Heart left ventricle (tissue), 16 donors: ENCODE measurements at regions not wholly inside any gene's neighbourhood (a gene's known extent, or its start where the extent isn't known, plus 50 kb on each side); places are given as distances from the start of the nearest gene placed in this dataset.

Experiments
- ATAC-seq, 4 donors: fragments of 200-7000 bp; cut with Tn5 transposase; one replicate each; pipeline ENCODE4 v1.9.1; 2020 to 2022; ENCODE audit warnings: moderate library complexity in 4 of 4, mild to moderate bottlenecking in 3 of 4, moderate number of reproducible peaks in 1 of 4
- DNase-seq, 5 donors: peaks; one replicate each; pipeline ENCODE4 v3.0.0-alpha.2; 2020
- H3K27ac ChIP-seq, 12 donors: fragments of 200-600 bp; sonication (generic) in 4 of 12; one replicate each; pipeline versions ENCODE4 v1.5.0 to v1.8.0; 2016 to 2022; ENCODE audit warnings: mild to moderate bottlenecking in 2 of 12
- H3K27me3 ChIP-seq, 9 donors: fragments of 200-600 bp; sonication (generic) in 2 of 9; one replicate each; pipeline versions ENCODE4 v1.5.1 to v1.8.0; 2016 to 2022; ENCODE audit warnings: mild to moderate bottlenecking in 3 of 9
- H3K36me3 ChIP-seq, 9 donors: fragments of 200-600 bp; sonication (generic) in 2 of 9; one replicate each; pipeline versions ENCODE4 v1.5.0 to v1.8.0; 2018 to 2022; ENCODE audit warnings: mild to moderate bottlenecking in 2 of 9
- H3K4me1 ChIP-seq, 12 donors: fragments of 200-600 bp; sonication (generic) in 4 of 12; one replicate each; pipeline versions ENCODE4 v1.5.0 to v1.8.0; 2016 to 2022; ENCODE audit warnings: mild to moderate bottlenecking in 3 of 12
- H3K4me3 ChIP-seq, 12 donors: fragments of 200-600 bp; sonication (generic) in 4 of 12; one replicate each; pipeline versions ENCODE4 v1.5.0 to v1.8.0; 2017 to 2022; ENCODE audit warnings: mild to moderate bottlenecking in 9 of 12, moderate library complexity in 4 of 12
- H3K9me3 ChIP-seq, 12 donors: fragments of 200-600 bp; sonication (generic) in 4 of 12; one replicate each; pipeline versions ENCODE4 v1.5.0 to v1.8.0; 2016 to 2022; ENCODE audit warnings: mild to moderate bottlenecking in 1 of 12
- POLR2A ChIP-seq, 2 donors: fragments of 450-650 bp; IDR thresholded peaks; one replicate each; pipeline ENCODE4 v1.6.1; 2017; ENCODE audit warnings: antibody characterized with exemption in 2 of 2, mild to moderate bottlenecking in 2 of 2, moderate library complexity in 2 of 2
- WGBS, 4 donors: extraction: QIAGEN DNeasy Blood & Tissue Kit in 2 of 4; methylation state at CpG; one replicate each; pipeline versions ENCODE4 v1.1.5 to v1.1.7; 2013 to 2018; 5-methylcytosine and 5-hydroxymethylcytosine counted together
- intact Hi-C, 10 donors: fragments of 100-400 bp; cut with DNase I; formaldehyde crosslinking; loops; one replicate each; pipeline versions ENCODE4 v1.11.1 to v1.14.2; 2022
- TF ChIP-seq, protein P1 (sequence below), 12 donors: fragments of 200-600 bp; sonication (generic) in 4 of 12; IDR thresholded peaks; one replicate each; pipeline versions ENCODE4 v1.5.0 to v1.8.0; 2018 to 2022; ENCODE audit warnings: antibody characterized with exemption in 12 of 12, mild to moderate bottlenecking in 5 of 12
- donor health status: ischemic (EF 13 %, LVEDD 7.1; RV severe dilation, severe dysfunction).
- donor health status: healthy with polysubstance abuse.
- donor health status: DM: no; HTN: yes; CAD: no.
- donor health status: DM: no; HTN: no; CAD: no.
- donor health status: ischemic (EF 25% LVEDD 6.9; RV normal size, moderate dysfunction).
- donor health status: ischemic (EF 25% LVEDD 5.7; RV mildly dilated, moderate dysfunction).
- donor health status: healthy.
- donor health status: DM: yes; HTN: yes; CAD: no.
- donor health status: ischemic (EF 35%, LVEDD 5.7; RV mildly dilated, moderate dysfunction).
- donor health status: nonischemic (EF 11% LVEDD 7.7; RV severe dilation, severe dysfunction).
- donor health status: DM: yes; HTN: yes; CAD: no.
- donor health status: PGD.
- donor health status: ischemic (EF 29% LVEDD 5.4; RV normal size, mild dysfunction).
- donor health status: nonischemic (EF 23%, LVEDD 6.1; RV moderate dilation, normal function).

DNA sequence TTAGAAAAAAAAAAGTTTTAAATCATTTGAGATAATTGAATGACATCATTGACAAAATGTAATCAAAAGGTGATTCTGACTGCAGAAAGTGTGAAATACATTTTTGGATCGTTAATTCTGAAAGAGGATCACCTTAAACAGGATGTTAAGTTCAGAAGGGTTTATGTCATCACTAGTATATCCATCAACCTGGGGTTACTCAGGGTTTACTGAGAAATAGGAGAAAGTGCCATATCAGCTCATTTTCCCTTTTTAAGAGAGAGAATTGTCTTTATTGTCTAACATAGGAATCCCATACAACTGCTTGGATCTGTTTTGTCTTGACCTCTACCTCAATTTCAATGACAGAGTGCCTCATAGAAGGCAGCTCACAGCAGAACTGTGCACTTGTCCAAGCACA is 466.1 kb upstream of the LINC00305 start:
- intact Hi-C loops: no loop called here
- no peaks in the 10 kb centered on the region for H3K27me3 ChIP-seq
- 56 to 60% (median 58%) methylated on average over 1 of the region's 1 CpG for WGBS, 4 donors
- no peak for DNase-seq
- no peaks in the 10 kb centered on the region for H3K36me3 ChIP-seq
- no peak for ATAC-seq
- H3K9me3 ChIP-seq: no peaks in the 10 kb centered on the region
- no peak overlapping the region for H3K27ac ChIP-seq
- TF ChIP-seq, protein P1, sequence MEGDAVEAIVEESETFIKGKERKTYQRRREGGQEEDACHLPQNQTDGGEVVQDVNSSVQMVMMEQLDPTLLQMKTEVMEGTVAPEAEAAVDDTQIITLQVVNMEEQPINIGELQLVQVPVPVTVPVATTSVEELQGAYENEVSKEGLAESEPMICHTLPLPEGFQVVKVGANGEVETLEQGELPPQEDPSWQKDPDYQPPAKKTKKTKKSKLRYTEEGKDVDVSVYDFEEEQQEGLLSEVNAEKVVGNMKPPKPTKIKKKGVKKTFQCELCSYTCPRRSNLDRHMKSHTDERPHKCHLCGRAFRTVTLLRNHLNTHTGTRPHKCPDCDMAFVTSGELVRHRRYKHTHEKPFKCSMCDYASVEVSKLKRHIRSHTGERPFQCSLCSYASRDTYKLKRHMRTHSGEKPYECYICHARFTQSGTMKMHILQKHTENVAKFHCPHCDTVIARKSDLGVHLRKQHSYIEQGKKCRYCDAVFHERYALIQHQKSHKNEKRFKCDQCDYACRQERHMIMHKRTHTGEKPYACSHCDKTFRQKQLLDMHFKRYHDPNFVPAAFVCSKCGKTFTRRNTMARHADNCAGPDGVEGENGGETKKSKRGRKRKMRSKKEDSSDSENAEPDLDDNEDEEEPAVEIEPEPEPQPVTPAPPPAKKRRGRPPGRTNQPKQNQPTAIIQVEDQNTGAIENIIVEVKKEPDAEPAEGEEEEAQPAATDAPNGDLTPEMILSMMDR (IDR thresholded peaks at IDR 0.05): no peak
- TF ChIP-seq POLR2A (IDR thresholded peaks at IDR 0.05): no peak
- no peaks in the 10 kb centered on the region for H3K4me1 ChIP-seq
- no peak overlapping the region for H3K4me3 ChIP-seq

DNA sequence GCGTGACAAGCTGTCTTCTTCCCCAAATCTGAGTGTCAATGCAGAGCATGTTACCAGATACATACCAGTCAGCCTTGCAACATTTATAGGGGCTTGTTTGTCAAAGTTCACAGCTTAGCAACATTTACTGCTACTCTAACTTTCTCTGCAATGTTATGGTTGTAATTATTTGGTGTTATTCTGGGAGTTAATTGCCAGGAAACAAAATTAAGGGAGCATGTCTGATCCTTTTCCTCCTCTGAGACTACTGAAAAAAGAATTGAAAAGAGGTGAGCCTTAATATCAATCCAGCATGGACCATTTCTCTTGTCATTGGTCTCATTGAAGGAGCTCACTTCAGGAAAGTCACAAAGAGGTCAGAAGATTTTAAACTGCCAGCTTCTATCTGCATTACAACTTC is 465.6 kb upstream of the LINC00305 start:
- Histone ChIP-seq H3K27me3 (no peaks in the 10 kb centered on the region), H3K9me3 (no peaks in the 10 kb centered on the region), H3K4me3 (no peak overlapping the region), H3K36me3 (no peaks in the 10 kb centered on the region), H3K4me1 (no peaks in the 10 kb centered on the region), H3K27ac (no peak overlapping the region)
- TF ChIP-seq, protein P1 (IDR thresholded peaks at IDR 0.05): no peak
- TF ChIP-seq POLR2A (IDR thresholded peaks at IDR 0.05): no peak
- no peak for ATAC-seq
- WGBS, 4 donors: 81 to 86% (median 83%) methylated on average over 1 of the region's 1 CpG
- DNase-seq: no peak
- intact Hi-C loops: no loop called here

DNA sequence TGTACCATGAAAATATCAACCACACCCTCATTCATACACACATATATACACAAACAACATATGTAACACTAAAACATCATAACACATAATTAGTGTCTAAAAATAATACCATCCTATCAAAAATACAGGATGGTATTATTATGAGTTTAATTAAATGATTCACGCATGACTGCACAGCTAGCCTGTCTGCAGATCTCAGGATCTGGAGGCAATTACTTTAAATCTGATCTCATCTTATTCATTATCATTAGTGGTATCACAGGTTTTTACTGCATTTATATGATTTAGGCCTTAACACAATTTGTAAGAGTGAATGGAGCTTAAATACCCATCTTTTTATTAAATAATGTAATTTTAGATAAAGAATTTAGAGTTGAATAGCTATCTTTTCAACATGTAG is 443.4 kb upstream of the LINC00305 start:
- intact Hi-C loops: no loop called here
- Histone ChIP-seq H3K4me1 (no peaks in the 10 kb centered on the region), H3K9me3 (no peaks in the 10 kb centered on the region), H3K27me3 (no peaks in the 10 kb centered on the region), H3K36me3 (no peaks in the 10 kb centered on the region), H3K27ac (no peak overlapping the region), H3K4me3 (no peak overlapping the region)
- WGBS, 4 donors: 92 to 100% (median 95%) methylated on average over 1 of the region's 1 CpG
- DNase-seq (no peak), ATAC-seq (no peak)
- TF ChIP-seq POLR2A (IDR thresholded peaks at IDR 0.05): no peak
- TF ChIP-seq, protein P1 (IDR thresholded peaks at IDR 0.05): no peak

DNA sequence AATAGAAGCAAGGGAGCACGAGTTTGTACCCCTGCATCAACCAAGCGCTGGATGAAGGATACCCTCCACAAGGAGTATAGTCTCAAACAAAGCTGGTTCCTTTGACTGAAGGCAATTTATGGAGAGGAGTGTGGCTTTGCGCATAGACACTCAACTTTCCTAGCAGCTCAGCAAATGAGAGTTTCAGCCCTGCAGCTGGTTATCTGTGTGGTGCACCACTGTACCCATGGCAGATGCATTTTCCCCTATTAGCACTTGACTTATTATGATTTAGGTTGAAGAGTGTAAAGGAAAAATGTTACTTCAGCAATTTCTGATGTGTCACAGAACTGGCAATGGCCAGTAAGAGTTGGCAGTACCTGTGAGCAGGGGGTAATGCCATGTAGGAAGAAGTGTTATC is 440.1 kb upstream of the LINC00305 start:
- intact Hi-C loops: no loop called here
- 65 to 85% (median 75%) methylated on average over 3 of the region's 3 CpGs for WGBS, 4 donors
- no peaks in the 10 kb centered on the region for H3K9me3 ChIP-seq
- H3K27ac ChIP-seq: no peak overlapping the region
- no peak for TF ChIP-seq POLR2A (IDR thresholded peaks at IDR 0.05)
- TF ChIP-seq, protein P1 (IDR thresholded peaks at IDR 0.05): no peak
- H3K36me3 ChIP-seq: no peaks in the 10 kb centered on the region
- no peak for DNase-seq
- no peaks in the 10 kb centered on the region for H3K27me3 ChIP-seq
- H3K4me1 ChIP-seq: no peaks in the 10 kb centered on the region
- H3K4me3 ChIP-seq: no peak overlapping the region
- no peak for ATAC-seq
